GM13976 (cell line): ENCODE measurements at regions not wholly inside any gene's neighbourhood (a gene's known extent, or its start where the extent isn't known, plus 50 kb on each side); places are given as distances from the start of the nearest gene placed in this dataset.
"Not testable (repeated sequence)": the region's sequence is repeated elsewhere in the genome, so short reads cannot be mapped to it uniquely, and the experiment has no call there.

Experiments used
- DNase-seq: peaks from one replicate; pipeline ENCODE4 v3.0.0; 2012; ENCODE audit warnings: low spot score
- CTCF ChIP-seq: IDR thresholded peaks from 2 replicates; pipeline ENCODE4 v1.5.1; 2012; ENCODE audit warnings: borderline replicate concordance, mild to moderate bottlenecking; ENCODE audit not compliant: insufficient read depth; ENCODE audit errors: extremely low read depth, missing control alignments, control extremely low read depth
- in situ Hi-C: fragments of 300-500 bp; cut with MboI; formaldehyde crosslinking; loops from one replicate; pipeline ENCODE4 v1.12.0; 2022; ENCODE audit warnings: low sequenced_read_pairs, mixed read lengths, inconsistent platforms; ENCODE audit not compliant: unreplicated experiment

- TF ChIP-seq CTCF = no peak
- no peak for DNase-seq
- in situ Hi-C loops = no loop called here
Measured at GRCh38 chr6:10144772-10145171, 270.1 kb downstream of the TFAP2A start.

GRCh38 chr6:10141746-10142443, 273.0 kb downstream of the TFAP2A start:
- in situ Hi-C loops = no loop called here
- DNase-seq = no peak
- no peak for TF ChIP-seq CTCF

- in situ Hi-C loops = no loop called here
- no peak for TF ChIP-seq CTCF
- no peak for DNase-seq
Measured at GRCh38 chr6:10140824-10141223, 274.1 kb downstream of the TFAP2A start.

- DNase-seq = no peak
- in situ Hi-C loops = no loop called here
- TF ChIP-seq CTCF = no peak
Measured at GRCh38 chr6:10140136-10140535, 274.7 kb downstream of the TFAP2A start.

GRCh38 chr6:10138917-10139316, 276.0 kb downstream of the TFAP2A start:
- no peak for DNase-seq
- in situ Hi-C loops = no loop called here
- TF ChIP-seq CTCF = no peak

- TF ChIP-seq CTCF = no peak
- in situ Hi-C loops = no loop called here
- DNase-seq = no peak
Measured at GRCh38 chr6:10136636-10137035, 278.2 kb downstream of the TFAP2A start.

- in situ Hi-C loops, DNase-seq: not testable (repeated sequence)
Measured at GRCh38 chr6:10134185-10134584, 280.7 kb downstream of the TFAP2A start.
